HG02943 (cell line): ENCODE measurements at regions not wholly inside any gene's neighbourhood (a gene's known extent, or its start where the extent isn't known, plus 50 kb on each side); places are given as distances from the start of the nearest gene placed in this dataset.

Source experiments
- ATAC-seq: cut with Tn5 transposase; IDR thresholded peaks from one replicate; pipeline ENCODE4 v1.9.1; 2021; ENCODE audit warnings: mild to moderate bottlenecking, low read depth, moderate library complexity; ENCODE audit not compliant: unreplicated experiment

DNA sequence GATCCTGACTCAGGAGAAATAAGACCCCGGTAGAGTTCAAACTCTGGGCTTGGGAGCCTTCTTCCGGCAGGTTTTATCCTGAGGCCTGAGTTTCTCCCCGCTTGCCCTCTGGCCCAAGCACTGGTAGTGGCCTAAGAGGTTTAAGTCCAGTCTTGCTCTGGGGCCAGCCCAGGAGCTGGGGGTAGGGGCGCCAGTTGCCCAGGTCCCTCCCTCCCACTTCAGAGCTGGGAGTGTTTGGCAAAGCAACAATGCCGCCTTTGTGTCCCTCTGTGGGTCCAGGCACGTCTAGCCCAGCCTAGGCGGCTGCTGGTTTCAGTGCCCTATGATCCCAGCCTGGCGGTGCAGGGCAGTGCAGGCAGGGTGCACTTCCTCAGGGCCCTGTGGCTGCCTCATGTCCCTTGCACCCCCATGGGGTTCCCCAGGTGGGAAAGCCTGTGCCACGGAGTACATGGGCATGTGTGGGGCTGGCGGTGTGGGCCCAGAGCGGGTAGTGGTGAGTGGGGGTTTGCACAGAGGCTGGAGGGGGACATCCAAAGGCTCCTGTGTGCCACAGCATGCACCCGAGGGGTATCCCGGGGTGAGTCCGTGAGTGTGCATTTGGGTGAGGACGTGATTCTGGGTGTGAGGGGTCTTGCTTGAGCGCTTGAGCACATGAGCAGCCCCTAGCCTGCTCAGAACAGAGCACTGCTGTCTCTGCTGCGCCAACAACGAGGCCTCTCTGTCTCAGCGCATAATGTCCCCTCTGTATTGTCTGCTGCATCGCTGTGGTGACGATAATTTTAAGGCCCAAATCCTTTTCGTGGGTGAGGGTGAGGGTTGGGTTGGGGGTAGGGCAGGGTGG is 61.7 kb upstream of the PSD2 start:
- ATAC-seq, result no peak

DNA sequence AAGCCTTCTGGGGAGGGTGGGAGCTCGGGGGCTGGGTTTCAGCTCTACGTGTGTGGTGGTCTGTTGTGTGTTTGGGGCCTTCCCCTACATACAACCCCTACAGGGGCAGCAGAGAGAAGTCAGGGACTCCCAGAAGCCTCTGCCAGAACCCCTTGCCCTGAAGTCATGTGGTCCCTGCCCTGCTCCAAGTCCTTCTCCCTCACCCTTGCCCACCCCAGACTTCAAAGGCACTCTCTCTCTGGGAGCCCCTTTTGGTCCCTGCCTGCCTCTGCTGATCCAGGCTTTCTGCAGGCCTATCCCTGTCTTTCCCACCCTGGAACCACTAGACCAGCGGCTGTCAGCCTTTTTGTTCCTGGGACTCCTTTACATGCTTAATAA is 61.1 kb upstream of the PSD2 start:
- no peak for ATAC-seq

DNA sequence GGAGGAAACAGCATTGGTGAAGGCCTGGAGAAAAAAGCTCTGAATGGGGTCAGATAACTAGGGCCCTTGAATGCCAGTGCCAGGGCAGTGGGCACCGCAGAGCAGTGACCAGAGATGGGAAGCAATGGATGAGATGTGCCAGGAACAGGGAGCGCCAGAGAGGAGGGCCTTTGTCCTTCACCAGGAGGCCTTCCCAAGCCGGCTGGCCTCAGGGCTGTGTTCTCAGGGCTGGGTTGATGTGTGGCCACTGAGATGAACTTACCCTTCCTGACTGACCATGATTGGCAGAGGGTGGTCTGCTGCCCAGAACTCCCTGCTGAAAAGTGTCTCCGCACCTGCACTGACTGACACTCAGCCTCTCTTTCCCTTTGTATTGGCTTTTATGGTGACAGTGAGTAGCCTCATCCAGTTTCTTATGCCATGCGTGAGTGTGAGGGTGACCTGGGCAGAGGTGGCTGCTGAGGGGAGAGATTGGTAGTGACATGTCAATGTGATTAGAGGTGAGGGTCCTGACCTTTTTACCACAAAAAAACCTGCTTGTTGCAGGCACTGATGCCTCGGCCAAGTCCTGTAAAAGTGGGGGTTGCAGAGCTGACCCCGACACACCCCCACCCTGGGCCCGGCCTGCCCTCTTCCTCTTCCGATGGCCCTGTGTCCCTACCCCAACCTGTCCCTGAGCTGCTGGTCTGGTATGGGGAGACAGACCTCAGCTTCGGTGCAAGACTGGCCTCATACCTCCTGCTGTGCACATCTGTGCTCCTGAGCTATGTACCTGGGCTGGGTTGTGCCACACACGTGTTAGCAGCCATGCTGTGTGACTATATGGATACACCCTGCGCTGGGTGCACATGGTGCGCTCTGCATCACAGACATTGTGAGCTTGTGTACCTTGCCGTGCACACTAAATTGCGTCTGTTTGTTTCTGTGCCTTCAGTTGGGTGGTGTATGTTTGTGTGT is 57.1 kb upstream of the PSD2 start:
- ATAC-seq, result no peak

DNA sequence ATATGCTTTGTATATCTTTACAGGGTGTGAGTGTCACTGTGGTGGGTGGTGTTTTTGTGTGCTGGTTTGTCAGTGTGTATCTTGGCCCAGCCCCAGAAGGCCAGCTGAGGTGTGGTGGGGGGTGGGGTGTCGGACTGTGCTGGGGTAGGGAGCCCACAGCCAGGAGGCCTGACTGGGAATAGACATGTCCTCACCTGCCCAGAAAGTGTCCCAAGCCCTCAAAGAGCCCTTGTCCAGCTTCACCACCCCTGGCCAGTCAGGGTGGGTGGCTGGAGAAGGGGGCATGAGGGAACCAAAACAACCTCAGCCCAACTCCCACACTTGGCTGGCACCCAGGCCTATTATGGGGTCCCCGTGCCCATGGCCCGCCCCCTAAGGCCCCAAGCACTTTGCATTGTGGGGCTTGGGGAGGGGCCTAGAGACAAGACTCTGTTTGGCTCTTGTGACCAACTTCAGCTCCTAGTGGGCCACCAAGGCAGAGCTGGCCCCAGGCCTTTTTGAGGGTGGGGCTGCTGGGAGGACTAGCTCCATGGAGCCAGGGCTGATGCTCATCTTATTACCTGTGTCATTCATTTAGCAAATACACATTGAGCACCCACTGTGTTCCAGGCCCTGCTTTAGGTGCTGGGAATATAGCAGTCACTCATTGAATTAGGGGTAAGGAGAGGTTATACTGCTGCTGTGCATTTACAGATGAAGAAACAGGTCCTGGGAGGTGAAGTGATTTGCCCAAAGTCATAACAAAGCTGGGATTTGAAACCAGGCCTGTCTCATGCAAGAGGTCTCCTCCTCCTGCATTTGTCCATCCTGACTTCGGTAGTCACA is 56.2 kb upstream of the PSD2 start:
- no peak for ATAC-seq

- no peak for ATAC-seq
Observed at GRCh38 chr5:139740138-139740991, 55.2 kb upstream of the PSD2 start.

DNA sequence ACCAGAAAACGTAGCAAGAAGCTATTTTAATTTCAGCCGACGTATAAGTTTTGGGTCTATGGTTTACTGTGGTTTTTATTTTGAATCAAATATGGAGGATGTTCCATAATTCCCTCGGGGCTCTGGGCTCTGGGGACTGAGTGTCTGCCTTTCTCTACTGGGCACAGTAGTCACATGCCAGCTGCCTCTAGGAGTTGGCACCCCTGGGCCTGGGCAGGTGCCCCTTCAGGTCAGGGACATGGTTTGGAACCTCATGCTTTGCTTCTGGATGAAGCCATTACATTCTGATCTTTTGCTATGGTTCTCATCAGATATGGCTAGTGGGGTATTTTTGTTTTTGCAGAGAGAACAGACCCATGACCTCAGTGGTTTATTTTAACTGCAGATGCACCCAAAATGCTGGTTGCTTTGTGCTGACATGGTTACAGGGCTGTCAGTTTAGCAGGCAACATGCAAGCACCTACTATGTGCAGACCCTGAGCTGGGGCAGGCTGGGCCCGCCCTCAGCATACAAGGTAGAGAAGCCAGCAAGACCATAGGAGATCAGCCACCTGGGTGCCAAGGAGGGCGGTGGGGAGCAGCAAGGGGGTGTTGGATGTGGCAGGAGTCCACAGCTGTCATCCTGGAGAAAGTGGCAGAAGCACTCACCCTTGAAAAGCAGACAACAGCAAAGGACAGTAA is 54.5 kb upstream of the PSD2 start:
- ATAC-seq, result no peak

- ATAC-seq, result no peak
Observed at GRCh38 chr5:139741823-139742172, 53.8 kb upstream of the PSD2 start.

- no peak for ATAC-seq
Observed at GRCh38 chr5:139742173-139742903, 53.3 kb upstream of the PSD2 start.

GRCh38 chr5:139743001-139743771 is 52.4 kb upstream of the PSD2 start:
- ATAC-seq, result no peak

DNA sequence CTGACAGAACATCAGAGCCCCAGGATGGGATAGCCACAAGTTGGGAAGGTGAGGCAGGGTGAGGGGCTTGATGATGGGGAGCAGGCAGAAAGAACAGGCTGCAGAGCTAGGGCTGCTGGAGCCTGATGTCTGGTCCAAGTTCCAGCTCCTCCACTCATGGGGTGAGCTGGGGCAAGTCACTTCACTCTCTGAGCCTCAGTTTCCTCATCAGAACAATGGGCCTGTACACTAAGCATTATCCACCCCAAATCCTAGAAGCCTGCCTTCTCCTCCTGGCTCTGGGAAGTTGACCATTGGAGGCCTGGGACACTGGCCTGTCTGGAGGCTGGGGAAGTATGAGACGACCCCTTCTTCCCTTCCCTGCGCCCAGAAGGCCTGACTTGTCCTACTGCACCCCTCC is 51.8 kb upstream of the PSD2 start:
- no peak for ATAC-seq

GRCh38 chr5:139744471-139745131 is 51.0 kb upstream of the PSD2 start:
- ATAC-seq, result no peak

DNA sequence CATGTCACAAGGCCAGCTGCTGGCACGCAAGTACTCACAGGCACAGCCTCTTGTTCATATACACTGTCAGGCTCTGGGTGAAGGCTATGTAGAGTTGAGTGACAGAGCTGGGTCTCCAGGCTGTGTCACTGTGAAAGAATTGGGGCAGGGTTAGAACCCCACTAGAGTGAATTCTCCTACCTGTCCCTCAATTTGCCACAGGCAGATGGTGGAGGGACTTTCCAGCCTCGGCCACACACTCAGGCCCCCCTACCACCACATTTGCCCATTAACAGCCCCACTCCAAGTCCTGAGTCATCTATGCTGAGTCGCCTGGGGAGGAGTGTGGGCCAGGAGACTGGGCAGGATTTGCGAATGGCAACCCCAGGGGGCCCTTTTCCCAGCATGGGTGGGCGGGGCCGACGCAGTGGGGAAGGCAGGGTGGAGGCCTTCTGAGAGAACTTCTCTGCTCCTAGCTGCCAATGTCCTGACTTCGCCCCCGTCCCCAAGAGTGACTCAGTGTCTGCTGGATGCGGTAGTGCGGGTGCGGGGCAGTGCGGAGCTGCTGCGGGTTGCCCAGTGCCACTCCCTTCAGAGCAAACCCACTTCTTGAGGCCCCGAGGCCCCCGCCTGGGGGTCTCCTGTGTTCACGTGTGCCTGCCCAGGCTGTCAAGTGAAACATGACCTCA is 50.3 kb upstream of the PSD2 start:
- no peak for ATAC-seq

GRCh38 chr5:139745800-139746690 is 49.6 kb upstream of the PSD2 start:
- peak; percentile 34 for ATAC-seq
